HEK293T (cell line): ENCODE measurements at regions not wholly inside any gene's neighbourhood (a gene's known extent, or its start where the extent isn't known, plus 50 kb on each side); places are given as distances from the start of the nearest gene placed in this dataset.

ENCODE experiments used
- BHLHE40 ChIP-seq: fragments of 450-650 bp; IDR thresholded peaks from 2 replicates; pipeline ENCODE4 v1.6.1; 2016; ENCODE audit warnings: mild to moderate bottlenecking, moderate library complexity, borderline replicate concordance
- ELF4 ChIP-seq: fragments of 450-650 bp; IDR thresholded peaks from 2 replicates; pipeline ENCODE4 v1.6.1; 2017; ENCODE audit warnings: antibody characterized with exemption
- FOXK2 ChIP-seq: fragments of 450-650 bp; IDR thresholded peaks from 2 replicates; pipeline ENCODE4 v1.6.1; 2016; ENCODE audit warnings: mild to moderate bottlenecking
- FOXM1 ChIP-seq: fragments of 450-650 bp; IDR thresholded peaks from 2 replicates; pipeline ENCODE4 v1.6.1; 2017; ENCODE audit warnings: mild to moderate bottlenecking, borderline replicate concordance
- L3MBTL2 ChIP-seq: fragments of 450-650 bp; conservative IDR thresholded peaks from 2 replicates; pipeline ENCODE4 v1.6.1; 2016; ENCODE audit warnings: mild to moderate bottlenecking
- NFRKB ChIP-seq: fragments of 450-650 bp; IDR thresholded peaks from 2 replicates; pipeline ENCODE4 v1.6.1; 2016; ENCODE audit warnings: mild to moderate bottlenecking, moderate library complexity
- SP1 ChIP-seq: fragments of 450-650 bp; IDR thresholded peaks from 2 replicates; pipeline ENCODE4 v1.6.1; 2017
- SUZ12 ChIP-seq: fragments of 450-650 bp; IDR thresholded peaks from 2 replicates; pipeline ENCODE4 v1.6.1; 2016; ENCODE audit warnings: mild to moderate bottlenecking
- TARDBP ChIP-seq: fragments of 450-650 bp; IDR thresholded peaks from 2 replicates; pipeline ENCODE4 v1.6.1; 2016
- ZNF384 ChIP-seq: fragments of 450-650 bp; IDR thresholded peaks from 2 replicates; pipeline ENCODE4 v1.6.1; 2016
- TF ChIP-seq, protein P1 (sequence below): fragments of 450-650 bp; IDR thresholded peaks from 2 replicates; pipeline ENCODE4 v1.6.1; 2016

DNA sequence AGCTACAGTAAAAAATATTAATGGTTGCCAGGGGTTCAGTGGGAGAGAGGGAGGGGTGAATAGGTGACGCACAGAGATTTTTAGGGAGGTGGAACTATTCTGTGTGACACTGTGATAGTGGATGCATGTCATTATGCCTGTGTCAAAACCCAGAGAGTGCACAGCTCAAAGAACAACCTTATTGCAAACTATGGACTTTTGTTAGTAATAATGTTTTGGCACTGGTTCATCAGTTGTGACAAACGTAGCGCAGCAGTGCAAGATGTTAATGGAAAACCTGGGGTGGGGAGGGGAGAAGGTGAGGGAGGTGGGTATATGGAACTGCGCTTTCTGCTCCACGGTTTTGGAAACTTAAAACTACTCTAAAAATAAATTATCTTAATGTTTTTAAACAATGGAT lies 134.6 kb upstream of the RFC3 start:
- TF ChIP-seq L3MBTL2 (no peak), SUZ12 (no peak), FOXK2 (no peak), TARDBP (no peak), ELF4 (no peak), FOXM1 (no peak), NFRKB (no peak), SP1 (no peak), BHLHE40 (no peak), ZNF384 (no peak)
- TF ChIP-seq, protein P1, sequence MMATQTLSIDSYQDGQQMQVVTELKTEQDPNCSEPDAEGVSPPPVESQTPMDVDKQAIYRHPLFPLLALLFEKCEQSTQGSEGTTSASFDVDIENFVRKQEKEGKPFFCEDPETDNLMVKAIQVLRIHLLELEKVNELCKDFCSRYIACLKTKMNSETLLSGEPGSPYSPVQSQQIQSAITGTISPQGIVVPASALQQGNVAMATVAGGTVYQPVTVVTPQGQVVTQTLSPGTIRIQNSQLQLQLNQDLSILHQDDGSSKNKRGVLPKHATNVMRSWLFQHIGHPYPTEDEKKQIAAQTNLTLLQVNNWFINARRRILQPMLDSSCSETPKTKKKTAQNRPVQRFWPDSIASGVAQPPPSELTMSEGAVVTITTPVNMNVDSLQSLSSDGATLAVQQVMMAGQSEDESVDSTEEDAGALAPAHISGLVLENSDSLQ = no peak
